ENCODE measurements at regions not wholly inside any gene's neighbourhood (a gene's known extent, or its start where the extent isn't known, plus 50 kb on each side); places are given as distances from the start of the nearest gene placed in this dataset.

DNA sequence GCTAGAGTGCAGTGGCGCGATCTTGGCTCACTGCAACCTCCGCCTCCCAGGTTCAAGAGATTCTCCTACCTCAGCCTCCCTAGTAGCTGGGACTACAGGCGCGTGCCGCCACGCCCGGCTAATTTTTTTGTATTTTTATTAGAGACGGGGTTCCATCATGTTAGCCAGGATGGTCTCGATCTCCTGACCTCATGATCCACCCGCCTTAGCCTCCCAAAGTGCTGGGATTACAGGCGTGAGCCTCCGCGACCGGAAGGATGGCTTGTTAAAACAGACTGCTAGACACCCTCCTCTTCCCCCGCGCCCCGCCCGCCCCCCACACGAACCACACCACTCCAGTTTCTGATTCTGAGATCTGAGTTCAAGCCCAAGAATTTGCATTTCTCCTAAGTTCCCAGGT, 71.2 kb upstream of the ZNF184 start (continued):
- TF ChIP-seq ADNP (CRISPR knock-in tag; IDR thresholded peaks at IDR 0.05) (0 out of 2 replicates have a peak, but pooled peaks have one; percentile 63), MED1 (CRISPR knock-in tag; IDR thresholded peaks at IDR 0.05) (0 out of 2 replicates have a peak, but pooled peaks have one; percentile 19), ZNF460 (CRISPR knock-in tag; IDR thresholded peaks at IDR 0.05; ENCODE audit: borderline replicate concordance) (peak; percentile 79; the same call in 1 of the 2 replicates), YEATS4 (CRISPR knock-in tag; IDR thresholded peaks at IDR 0.05; ENCODE audit: borderline replicate concordance) (peak; percentile 37; the same call in 1 of the 2 replicates)
- TF ChIP-seq, protein P1, sequence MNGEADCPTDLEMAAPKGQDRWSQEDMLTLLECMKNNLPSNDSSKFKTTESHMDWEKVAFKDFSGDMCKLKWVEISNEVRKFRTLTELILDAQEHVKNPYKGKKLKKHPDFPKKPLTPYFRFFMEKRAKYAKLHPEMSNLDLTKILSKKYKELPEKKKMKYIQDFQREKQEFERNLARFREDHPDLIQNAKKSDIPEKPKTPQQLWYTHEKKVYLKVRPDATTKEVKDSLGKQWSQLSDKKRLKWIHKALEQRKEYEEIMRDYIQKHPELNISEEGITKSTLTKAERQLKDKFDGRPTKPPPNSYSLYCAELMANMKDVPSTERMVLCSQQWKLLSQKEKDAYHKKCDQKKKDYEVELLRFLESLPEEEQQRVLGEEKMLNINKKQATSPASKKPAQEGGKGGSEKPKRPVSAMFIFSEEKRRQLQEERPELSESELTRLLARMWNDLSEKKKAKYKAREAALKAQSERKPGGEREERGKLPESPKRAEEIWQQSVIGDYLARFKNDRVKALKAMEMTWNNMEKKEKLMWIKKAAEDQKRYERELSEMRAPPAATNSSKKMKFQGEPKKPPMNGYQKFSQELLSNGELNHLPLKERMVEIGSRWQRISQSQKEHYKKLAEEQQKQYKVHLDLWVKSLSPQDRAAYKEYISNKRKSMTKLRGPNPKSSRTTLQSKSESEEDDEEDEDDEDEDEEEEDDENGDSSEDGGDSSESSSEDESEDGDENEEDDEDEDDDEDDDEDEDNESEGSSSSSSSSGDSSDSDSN (CRISPR knock-in tag; IDR thresholded peaks at IDR 0.05): 0 out of 2 replicates have a peak, but pooled peaks have one; percentile 4

DNA sequence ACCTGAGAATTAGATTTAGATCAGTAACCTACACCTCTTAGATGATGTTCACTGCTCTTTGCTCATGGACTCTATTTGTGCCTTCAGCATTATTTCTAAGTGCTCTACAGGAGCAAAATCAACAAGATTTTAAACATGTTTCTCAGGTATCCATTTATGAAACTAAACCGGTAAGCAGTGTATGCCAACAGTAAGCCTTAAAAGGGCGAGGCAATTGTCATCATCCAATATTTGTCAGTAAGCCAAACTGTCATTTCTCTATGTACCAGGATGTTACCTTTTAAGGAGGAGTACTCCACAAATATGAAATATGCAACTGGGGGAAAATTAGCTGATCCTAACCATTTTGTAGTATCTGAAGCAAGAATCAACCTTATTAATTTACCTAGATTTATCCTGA, 69.6 kb upstream of the ZNF184 start:
- no peaks in the 10 kb centered on the region for H3K9me3 ChIP-seq (ENCODE audit: low read length)
- no peak overlapping the region for H3K4me3 ChIP-seq (replicated peaks in 1 of 3; ENCODE audit: insufficient read depth in 1 of 3, low read depth in 2 of 3, low read length in 3 of 3)
- no peak overlapping the region for H3K27ac ChIP-seq (ENCODE audit: extremely low read length, insufficient read depth, low read length)
- H3K9ac ChIP-seq (ENCODE audit: insufficient read depth, low read depth, low read length): no peak overlapping the region
- no TSS peak for BruUV-seq (replicated peaks)
- FAIRE-seq (no peak), ATAC-seq (no peak), DNase-seq (ENCODE audit: low spot score) (no peak)
- peaks cover 28% of the 10 kb centered on the region for H3K4me1 ChIP-seq (ENCODE audit: insufficient read depth, low read length)
- H3K27me3 ChIP-seq (ENCODE audit: control insufficient read depth in 1 of 2, insufficient read depth in 2 of 2, low read length in 2 of 2): no peaks in the 10 kb centered on the region; a peak in 1 of 5 replicates
- no peaks in the 10 kb centered on the region; the same call in 1 of the 2 replicates for H4K20me1 ChIP-seq (ENCODE audit: insufficient read depth, low read length)
- ChIA-PET CTCF (ENCODE audit: low intra/inter-chr PET ratio, low total read pairs) (no interaction called here), POLR2A (no interaction called here)
- H2AFZ ChIP-seq (ENCODE audit: low read length): no peak overlapping the region
- H3K79me2 ChIP-seq (ENCODE audit: insufficient read depth, low read length): no peaks in the 10 kb centered on the region
- intact Hi-C loops (cut with micrococcal nuclease; ENCODE audit: unreplicated experiment): no loop called here
- in situ Hi-C loops (cut with HindIII; ENCODE audit: extremely low pct_ligation_motif_present, low pct_unique_long_range_greater_than_20kb): no loop called here
- no peak overlapping the region for H3K4me2 ChIP-seq (ENCODE audit: low read depth, low read length)
- no peaks in the 10 kb centered on the region for H3K36me3 ChIP-seq (replicated peaks in 1 of 2; ENCODE audit: control insufficient read depth in 1 of 2, insufficient read depth in 2 of 2, low read length in 2 of 2)
- 55% methylated on average over 2 of the region's 2 CpGs for WGBS (ENCODE audit: low lambda C conversion rate)
- TF ChIP-seq, protein P2, sequence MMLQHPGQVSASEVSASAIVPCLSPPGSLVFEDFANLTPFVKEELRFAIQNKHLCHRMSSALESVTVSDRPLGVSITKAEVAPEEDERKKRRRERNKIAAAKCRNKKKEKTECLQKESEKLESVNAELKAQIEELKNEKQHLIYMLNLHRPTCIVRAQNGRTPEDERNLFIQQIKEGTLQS (CRISPR knock-in tag; IDR thresholded peaks at IDR 0.05): no peak
- TF ChIP-seq, protein P3, sequence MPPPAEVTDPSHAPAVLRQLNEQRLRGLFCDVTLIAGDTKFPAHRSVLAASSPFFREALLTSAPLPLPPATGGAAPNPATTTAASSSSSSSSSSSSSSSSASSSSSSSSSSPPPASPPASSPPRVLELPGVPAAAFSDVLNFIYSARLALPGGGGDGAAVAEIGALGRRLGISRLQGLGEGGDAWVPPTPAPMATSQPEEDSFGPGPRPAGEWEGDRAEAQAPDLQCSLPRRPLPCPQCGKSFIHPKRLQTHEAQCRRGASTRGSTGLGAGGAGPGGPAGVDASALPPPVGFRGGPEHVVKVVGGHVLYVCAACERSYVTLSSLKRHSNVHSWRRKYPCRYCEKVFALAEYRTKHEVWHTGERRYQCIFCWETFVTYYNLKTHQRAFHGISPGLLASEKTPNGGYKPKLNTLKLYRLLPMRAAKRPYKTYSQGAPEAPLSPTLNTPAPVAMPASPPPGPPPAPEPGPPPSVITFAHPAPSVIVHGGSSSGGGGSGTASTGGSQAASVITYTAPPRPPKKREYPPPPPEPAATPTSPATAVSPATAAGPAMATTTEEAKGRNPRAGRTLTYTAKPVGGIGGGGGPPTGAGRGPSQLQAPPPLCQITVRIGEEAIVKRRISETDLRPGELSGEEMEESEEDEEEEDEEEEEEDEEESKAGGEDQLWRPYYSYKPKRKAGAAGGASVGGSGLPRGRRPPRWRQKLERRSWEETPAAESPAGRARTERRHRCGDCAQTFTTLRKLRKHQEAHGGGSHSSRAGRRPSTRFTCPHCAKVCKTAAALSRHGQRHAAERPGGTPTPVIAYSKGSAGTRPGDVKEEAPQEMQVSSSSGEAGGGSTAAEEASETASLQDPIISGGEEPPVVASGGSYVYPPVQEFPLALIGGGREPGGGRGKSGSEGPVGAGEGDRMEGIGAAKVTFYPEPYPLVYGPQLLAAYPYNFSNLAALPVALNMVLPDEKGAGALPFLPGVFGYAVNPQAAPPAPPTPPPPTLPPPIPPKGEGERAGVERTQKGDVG (CRISPR knock-in tag; IDR thresholded peaks at IDR 0.05; ENCODE audit: borderline replicate concordance): no peak
- TF ChIP-seq NFATC3 (CRISPR knock-in tag; IDR thresholded peaks at IDR 0.05) (no peak), NCOA5 (CRISPR knock-in tag; IDR thresholded peaks at IDR 0.05) (no peak), ZNF556 (CRISPR knock-in tag; IDR thresholded peaks at IDR 0.05; ENCODE audit: borderline replicate concordance) (no peak), ZKSCAN1 (IDR thresholded peaks at IDR 0.05; ENCODE audit: low read length) (no peak), ZNF468 (CRISPR knock-in tag; IDR thresholded peaks at IDR 0.05) (no peak), CHD4 (IDR thresholded peaks at IDR 0.05; ENCODE audit: borderline replicate concordance, low read length) (no peak), ZBTB3 (CRISPR knock-in tag; IDR thresholded peaks at IDR 0.05; ENCODE audit: borderline replicate concordance, low read depth) (no peak), HDAC2 (CRISPR knock-in tag; IDR thresholded peaks at IDR 0.05) (no peak), TSC22D2 (CRISPR knock-in tag; IDR thresholded peaks at IDR 0.05; ENCODE audit: borderline replicate concordance) (no peak), REPIN1 (CRISPR knock-in tag; IDR thresholded peaks at IDR 0.05; ENCODE audit: borderline replicate concordance, low read depth) (no peak), ZBTB42 (CRISPR knock-in tag; IDR thresholded peaks at IDR 0.05) (no peak), ZFP90 (CRISPR knock-in tag; IDR thresholded peaks at IDR 0.05; ENCODE audit: borderline replicate concordance) (no peak), NFKBIZ (CRISPR knock-in tag; IDR thresholded peaks at IDR 0.05) (no peak)

Measured in HepG2 (cell line).